Thoracic aorta (tissue), 2 donors: ENCODE measurements at regions not wholly inside any gene's neighbourhood (a gene's known extent, or its start where the extent isn't known, plus 50 kb on each side); places are given as distances from the start of the nearest gene placed in this dataset.
"Not testable (repeated sequence)": the region's sequence is repeated elsewhere in the genome, so short reads cannot be mapped to it uniquely, and the experiment has no call there.

ENCODE experiments used
- ATAC-seq: fragments of 150-250 bp; one replicate; pipeline ENCODE4 v1.8.0; 2017; ENCODE audit warnings: low read depth; ENCODE audit not compliant: insufficient number of reproducible peaks, low FRiP score
- DNase-seq: peaks from one replicate; pipeline ENCODE4 v3.0.0-alpha.2; 2020; ENCODE audit warnings: low spot score
- H3K27ac ChIP-seq, 2 donors: fragments of 200-600 bp; sonication (generic); 1 replicate in 1 of 2; 2 replicates in 1 of 2; pipeline ENCODE4 v1.5.1; 2016; ENCODE audit warnings: mild to moderate bottlenecking in 2 of 2, moderate library complexity in 2 of 2
- H3K27me3 ChIP-seq: fragments of 200-600 bp; sonication (generic); replicated peaks from 2 replicates; pipeline ENCODE4 v1.6.0; 2016; ENCODE audit warnings: mild to moderate bottlenecking; ENCODE audit not compliant: insufficient read depth
- H3K36me3 ChIP-seq: fragments of 200-600 bp; sonication (generic); one replicate; pipeline ENCODE4 v1.5.1; 2016
- H3K4me1 ChIP-seq, 2 donors: fragments of 200-600 bp; sonication (generic); 1 replicate in 1 of 2; 2 replicates in 1 of 2; pipeline versions ENCODE4 v1.5.1 to v1.6.0; 2016; ENCODE audit warnings: low read depth in 2 of 2, mild to moderate bottlenecking in 1 of 2; ENCODE audit not compliant: control insufficient read depth in 1 of 2
- H3K4me3 ChIP-seq: fragments of 200-600 bp; sonication (generic); 2 replicates; pipeline ENCODE4 v1.5.1; 2016; ENCODE audit warnings: mild to moderate bottlenecking
- H3K9me3 ChIP-seq: fragments of 200-600 bp; sonication (generic); 2 replicates; pipeline ENCODE4 v1.5.1; 2016
- TF ChIP-seq, protein P1 (sequence below): fragments of 200-600 bp; sonication (generic); IDR thresholded peaks from one replicate; pipeline ENCODE4 v1.5.1; 2019; ENCODE audit warnings: antibody characterized with exemption

DNA sequence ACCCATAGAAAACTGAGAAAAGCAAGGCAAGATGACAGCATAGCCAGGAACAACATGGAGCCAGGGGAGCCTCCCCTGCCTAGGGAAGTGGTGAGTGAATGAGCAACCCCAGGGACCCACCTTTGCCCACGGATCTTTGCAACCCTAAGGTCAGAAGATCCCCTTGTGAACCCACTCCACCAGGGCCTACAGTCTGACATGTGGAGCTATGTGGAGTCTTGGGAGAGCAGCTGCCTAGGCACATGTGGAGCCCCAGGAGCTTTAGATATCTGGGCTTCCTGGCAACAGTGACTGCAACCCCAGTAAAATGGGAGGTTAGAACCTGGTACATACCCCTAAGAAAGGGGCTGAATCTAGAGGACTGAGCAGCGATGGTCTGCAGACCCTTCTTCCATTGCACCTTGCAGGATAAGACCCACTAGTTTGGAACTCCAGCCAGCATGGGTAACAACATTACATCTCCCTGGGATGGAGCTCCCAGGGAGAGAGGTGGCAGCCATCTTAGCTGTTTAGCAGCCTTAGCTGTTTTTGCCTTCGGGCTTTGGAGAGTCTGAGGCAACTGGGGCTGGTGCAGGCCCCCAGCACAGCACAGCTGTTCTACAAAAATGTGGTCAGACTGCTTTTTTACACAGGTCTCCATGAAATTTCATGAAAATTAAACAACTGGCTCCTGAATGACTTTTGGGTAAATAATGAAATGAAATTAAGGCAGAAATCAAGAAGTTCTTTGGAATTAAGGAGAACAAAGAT is 104.7 kb upstream of the TRIM2 start:
- ATAC-seq (no peak), DNase-seq (no peak)
- H3K36me3 ChIP-seq, result no peaks in the 10 kb centered on the region
- no peak overlapping the region for H3K4me3 ChIP-seq
- TF ChIP-seq, protein P1, sequence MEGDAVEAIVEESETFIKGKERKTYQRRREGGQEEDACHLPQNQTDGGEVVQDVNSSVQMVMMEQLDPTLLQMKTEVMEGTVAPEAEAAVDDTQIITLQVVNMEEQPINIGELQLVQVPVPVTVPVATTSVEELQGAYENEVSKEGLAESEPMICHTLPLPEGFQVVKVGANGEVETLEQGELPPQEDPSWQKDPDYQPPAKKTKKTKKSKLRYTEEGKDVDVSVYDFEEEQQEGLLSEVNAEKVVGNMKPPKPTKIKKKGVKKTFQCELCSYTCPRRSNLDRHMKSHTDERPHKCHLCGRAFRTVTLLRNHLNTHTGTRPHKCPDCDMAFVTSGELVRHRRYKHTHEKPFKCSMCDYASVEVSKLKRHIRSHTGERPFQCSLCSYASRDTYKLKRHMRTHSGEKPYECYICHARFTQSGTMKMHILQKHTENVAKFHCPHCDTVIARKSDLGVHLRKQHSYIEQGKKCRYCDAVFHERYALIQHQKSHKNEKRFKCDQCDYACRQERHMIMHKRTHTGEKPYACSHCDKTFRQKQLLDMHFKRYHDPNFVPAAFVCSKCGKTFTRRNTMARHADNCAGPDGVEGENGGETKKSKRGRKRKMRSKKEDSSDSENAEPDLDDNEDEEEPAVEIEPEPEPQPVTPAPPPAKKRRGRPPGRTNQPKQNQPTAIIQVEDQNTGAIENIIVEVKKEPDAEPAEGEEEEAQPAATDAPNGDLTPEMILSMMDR, result no peak
- no peaks in the 10 kb centered on the region for H3K27me3 ChIP-seq
- H3K9me3 ChIP-seq, result no peaks in the 10 kb centered on the region
- no peaks in the 10 kb centered on the region for H3K4me1 ChIP-seq
- H3K27ac ChIP-seq, result no peak overlapping the region

DNA sequence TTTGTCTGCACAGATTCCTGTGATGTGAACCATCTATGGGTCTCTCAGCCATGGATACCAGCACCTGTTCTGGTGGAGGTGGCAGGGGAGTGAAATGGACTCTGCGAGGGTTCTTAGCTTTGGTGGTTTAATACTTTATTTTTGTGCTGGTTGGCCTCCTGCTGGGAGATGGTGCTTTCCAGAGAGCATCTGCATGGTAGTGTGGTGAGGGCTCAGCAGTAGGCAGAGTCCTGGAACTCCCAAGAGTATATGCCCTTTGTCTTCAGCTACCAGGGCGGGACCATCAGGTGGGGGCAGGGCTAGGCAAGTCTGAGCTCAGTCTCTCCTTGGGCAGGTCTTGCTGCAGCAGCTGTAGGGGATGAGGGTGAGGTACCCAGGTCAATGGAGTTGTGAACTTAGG is 97.5 kb upstream of the TRIM2 start:
- ATAC-seq, H3K27ac ChIP-seq, H3K36me3 ChIP-seq, H3K4me3 ChIP-seq, H3K27me3 ChIP-seq, DNase-seq, H3K4me1 ChIP-seq, H3K9me3 ChIP-seq: not testable (repeated sequence)

DNA sequence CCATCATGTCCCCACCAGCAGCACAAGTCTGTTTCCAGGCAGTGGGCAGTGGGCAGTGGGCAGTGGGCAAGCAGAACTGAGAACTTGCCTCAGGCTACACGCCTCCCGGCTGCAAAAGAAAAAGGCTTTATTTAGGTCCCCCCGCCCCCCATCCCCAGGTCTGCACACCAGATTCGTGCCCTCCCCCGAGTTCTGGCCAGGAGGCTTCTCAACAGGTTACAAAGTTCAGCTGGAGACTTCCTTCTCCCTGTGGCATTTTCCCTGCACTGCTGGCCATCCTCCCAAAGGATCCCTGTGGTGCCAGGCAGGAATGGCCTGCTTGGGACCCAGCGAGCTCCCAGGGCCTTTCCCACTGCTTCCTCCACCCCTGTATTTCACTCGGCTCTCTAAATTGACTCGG is 97.0 kb upstream of the TRIM2 start:
- ATAC-seq, result no peak
- TF ChIP-seq, protein P1, result no peak
- Histone ChIP-seq H3K27me3 (no peaks in the 10 kb centered on the region), H3K27ac (no peak overlapping the region), H3K9me3 (no peaks in the 10 kb centered on the region), H3K36me3 (no peaks in the 10 kb centered on the region), H3K4me3 (no peak overlapping the region), H3K4me1 (no peaks in the 10 kb centered on the region)
- no peak for DNase-seq

DNA sequence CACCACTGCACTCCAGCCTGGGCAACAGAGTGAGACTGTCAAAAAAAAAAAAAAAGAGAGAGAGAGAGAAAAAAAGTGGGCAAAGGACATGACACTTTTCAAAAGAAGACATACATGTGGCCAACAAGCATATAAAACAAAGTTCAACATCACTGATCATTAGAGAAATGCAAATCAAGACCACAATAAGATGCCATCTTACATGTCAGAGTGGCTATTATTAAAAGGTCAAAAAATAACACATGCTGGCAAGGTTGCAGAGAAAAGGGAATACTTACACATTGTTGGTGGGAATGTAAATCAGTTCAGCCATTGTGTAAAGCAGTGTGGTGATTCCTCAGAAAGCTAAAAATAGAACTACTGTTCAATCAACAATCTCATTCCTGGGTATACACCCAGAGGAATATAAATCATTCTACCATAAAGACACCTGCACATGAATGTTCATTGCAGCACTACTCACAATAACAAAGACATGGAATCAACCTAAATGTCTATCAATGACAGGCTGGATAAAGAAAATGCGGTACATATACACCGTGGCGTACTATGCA is 94.9 kb upstream of the TRIM2 start:
- DNase-seq (no peak), ATAC-seq (no peak)
- H3K9me3 ChIP-seq, result no peaks in the 10 kb centered on the region
- no peak overlapping the region for H3K27ac ChIP-seq
- no peaks in the 10 kb centered on the region for H3K36me3 ChIP-seq
- no peaks in the 10 kb centered on the region for H3K27me3 ChIP-seq
- H3K4me3 ChIP-seq, result no peak overlapping the region
- TF ChIP-seq, protein P1, result no peak
- H3K4me1 ChIP-seq, result no peaks in the 10 kb centered on the region

DNA sequence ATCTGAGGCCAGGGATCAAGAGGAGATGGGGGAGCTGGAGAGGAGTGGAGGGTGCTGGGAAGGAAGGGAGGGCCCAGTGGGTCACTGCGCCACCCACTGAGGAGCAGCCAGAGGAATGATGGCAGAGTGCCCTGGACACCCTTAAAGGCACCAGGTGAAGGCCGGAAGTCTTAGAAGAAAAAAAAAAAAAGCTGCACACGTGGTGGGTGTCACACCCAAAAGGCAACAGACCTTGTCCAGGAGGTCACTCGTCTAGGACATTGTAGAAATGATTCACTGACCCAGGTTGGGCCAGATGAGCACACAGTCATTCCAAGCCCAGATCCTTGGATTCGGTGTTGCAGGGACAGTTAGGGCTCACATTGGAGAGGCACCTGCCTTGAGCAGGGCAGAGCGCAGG is 93.5 kb upstream of the TRIM2 start:
- H3K27ac ChIP-seq, result no peak overlapping the region
- TF ChIP-seq, protein P1, result no peak
- no peak overlapping the region for H3K4me3 ChIP-seq
- ATAC-seq (no peak), DNase-seq (no peak)
- H3K36me3 ChIP-seq, result no peaks in the 10 kb centered on the region
- no peaks in the 10 kb centered on the region for H3K9me3 ChIP-seq
- H3K27me3 ChIP-seq, result no peaks in the 10 kb centered on the region
- peaks cover 8 to 11% of the 10 kb centered on the region in 2 donors for H3K4me1 ChIP-seq
